ENCODE measurements at regions not wholly inside any gene's neighbourhood (a gene's known extent, or its start where the extent isn't known, plus 50 kb on each side); places are given as distances from the start of the nearest gene placed in this dataset.
"Not testable (repeated sequence)": the region's sequence is repeated elsewhere in the genome, so short reads cannot be mapped to it uniquely, and the experiment has no call there.

DNA sequence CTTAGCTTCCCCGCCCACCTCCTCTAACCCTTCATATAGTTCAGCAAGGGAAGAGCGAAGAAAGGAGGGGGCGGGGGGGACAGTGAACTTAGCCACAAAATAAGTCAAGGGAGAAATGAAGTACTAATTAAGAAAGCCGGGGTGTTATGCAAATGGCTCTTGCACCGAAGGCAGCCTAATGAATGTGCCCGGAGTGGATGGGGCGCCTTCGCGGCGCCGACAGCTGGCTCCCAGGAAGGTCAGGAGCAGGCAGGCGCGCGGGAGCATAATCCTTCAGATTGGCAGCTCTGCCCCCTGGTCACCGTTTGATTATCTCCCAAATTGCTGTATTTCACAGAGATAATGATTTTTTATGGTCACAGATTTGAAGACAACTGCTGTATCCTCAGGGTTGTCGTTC lies 395.1 kb downstream of the TFAP2B start:
- TF ChIP-seq, protein P1, sequence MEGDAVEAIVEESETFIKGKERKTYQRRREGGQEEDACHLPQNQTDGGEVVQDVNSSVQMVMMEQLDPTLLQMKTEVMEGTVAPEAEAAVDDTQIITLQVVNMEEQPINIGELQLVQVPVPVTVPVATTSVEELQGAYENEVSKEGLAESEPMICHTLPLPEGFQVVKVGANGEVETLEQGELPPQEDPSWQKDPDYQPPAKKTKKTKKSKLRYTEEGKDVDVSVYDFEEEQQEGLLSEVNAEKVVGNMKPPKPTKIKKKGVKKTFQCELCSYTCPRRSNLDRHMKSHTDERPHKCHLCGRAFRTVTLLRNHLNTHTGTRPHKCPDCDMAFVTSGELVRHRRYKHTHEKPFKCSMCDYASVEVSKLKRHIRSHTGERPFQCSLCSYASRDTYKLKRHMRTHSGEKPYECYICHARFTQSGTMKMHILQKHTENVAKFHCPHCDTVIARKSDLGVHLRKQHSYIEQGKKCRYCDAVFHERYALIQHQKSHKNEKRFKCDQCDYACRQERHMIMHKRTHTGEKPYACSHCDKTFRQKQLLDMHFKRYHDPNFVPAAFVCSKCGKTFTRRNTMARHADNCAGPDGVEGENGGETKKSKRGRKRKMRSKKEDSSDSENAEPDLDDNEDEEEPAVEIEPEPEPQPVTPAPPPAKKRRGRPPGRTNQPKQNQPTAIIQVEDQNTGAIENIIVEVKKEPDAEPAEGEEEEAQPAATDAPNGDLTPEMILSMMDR (IDR thresholded peaks at IDR 0.05; ENCODE audit: low read depth, low read length): no peak
- Histone ChIP-seq H3K27me3 (ENCODE audit: control insufficient read depth, insufficient read depth, low read length) (no peaks in the 10 kb centered on the region), H3K9me3 (ENCODE audit: control insufficient read depth, insufficient read depth, low read length) (peaks cover 5% of the 10 kb centered on the region), H3K4me3 (ENCODE audit: low read depth, low read length) (no peak overlapping the region), H3K27ac (ENCODE audit: low read depth, low read length) (no peak overlapping the region)
- DNase-seq (ENCODE audit: low read depth, low spot score): no peak
- ChIA-PET CTCF (no interaction called here), POLR2A (no interaction called here)

DNA sequence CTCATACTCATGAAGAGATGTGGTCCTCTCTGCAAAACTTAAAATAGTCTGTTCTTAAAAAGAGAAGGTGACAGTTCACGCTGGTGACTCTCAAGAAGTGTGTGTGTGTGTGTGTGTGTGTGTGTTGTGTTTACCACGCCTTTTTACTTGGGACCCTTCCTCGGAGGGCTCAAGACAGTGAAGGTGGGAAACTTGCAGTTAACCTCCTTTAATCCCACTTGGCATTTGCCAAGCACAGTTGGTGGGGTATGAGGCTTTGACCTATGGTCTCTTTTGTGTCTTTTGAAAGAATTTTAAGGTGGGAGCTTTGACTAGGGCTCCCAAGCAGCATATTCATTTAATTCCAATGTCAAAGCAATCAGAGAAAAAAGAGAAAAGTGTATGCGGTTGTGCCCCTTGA lies 395.8 kb downstream of the TFAP2B start:
- POLR2A ChIA-PET: no interaction called here

DNA sequence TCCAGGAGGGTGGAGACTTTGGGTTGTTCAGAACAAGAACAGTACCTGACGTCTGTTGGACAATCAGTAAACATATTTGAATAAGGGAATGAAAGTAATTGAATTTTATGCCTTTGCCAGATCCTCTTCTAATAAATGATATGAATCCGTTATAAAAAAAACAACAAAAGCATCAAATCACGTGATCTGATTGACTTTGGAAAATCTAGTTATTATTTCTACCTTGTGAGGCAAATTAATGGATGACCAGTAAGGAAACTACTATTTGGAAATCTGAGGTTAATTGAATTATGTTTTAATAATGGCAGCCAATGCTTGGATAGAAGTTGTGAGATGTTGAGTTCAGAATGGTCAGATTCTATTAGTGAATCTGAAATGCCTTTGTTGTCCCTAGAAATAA lies 399.5 kb downstream of the TFAP2B start:
- CTCF ChIA-PET: no interaction called here
- no peak for DNase-seq (ENCODE audit: low read depth, low spot score)
- Histone ChIP-seq H3K4me3 (ENCODE audit: low read depth, low read length) (no peak overlapping the region), H3K27ac (ENCODE audit: low read depth, low read length) (no peak overlapping the region), H3K9me3 (ENCODE audit: control insufficient read depth, insufficient read depth, low read length) (peaks cover 5% of the 10 kb centered on the region), H3K27me3 (ENCODE audit: control insufficient read depth, insufficient read depth, low read length) (no peaks in the 10 kb centered on the region)
- TF ChIP-seq, protein P1 (IDR thresholded peaks at IDR 0.05; ENCODE audit: low read depth, low read length): no peak
- POLR2A ChIA-PET: no interaction called here

More for the DNA sequence above, 395.8 kb downstream of the TFAP2B start:
- CTCF ChIA-PET: no interaction called here
- H3K4me3 ChIP-seq (ENCODE audit: low read depth, low read length): no peak overlapping the region
- H3K27me3 ChIP-seq (ENCODE audit: control insufficient read depth, insufficient read depth, low read length): no peaks in the 10 kb centered on the region
- TF ChIP-seq, protein P1 (IDR thresholded peaks at IDR 0.05; ENCODE audit: low read depth, low read length): no peak
- H3K9me3 ChIP-seq (ENCODE audit: control insufficient read depth, insufficient read depth, low read length): peaks cover 5% of the 10 kb centered on the region
- no peak overlapping the region for H3K27ac ChIP-seq (ENCODE audit: low read depth, low read length)
- no peak for DNase-seq (ENCODE audit: low read depth, low spot score)

DNA sequence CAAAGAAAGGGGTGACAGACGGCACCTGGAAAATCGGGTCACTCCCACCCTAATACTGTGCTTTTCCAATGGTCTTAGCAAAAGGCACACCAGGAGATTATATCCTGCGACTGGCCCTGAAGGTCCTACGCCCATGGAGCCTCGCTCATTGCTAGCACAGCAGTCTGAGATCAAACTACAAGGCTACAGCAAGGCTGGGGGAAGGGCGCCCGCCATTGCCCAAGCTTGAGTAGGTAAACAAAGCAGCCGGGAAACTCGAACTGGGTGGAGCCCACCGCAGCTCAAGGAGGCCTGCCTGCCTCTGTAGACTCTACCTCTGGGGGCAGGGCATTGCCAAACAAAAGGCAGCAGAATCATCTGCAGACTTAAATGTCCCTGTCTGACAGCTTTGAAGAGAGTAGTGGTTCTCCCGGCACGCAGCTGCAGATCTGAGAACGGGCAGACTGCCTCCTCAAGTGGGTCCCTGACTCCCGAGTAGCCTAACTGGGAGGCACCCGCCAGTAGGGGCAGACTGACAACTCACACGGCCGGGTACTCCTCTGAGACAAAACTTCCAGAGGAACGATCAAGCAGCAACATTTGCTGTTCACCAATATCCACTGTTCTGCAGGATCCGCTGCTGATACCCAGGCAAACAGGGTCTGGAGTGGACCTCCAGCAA lies 406.0 kb downstream of the TFAP2B start:
- POLR2A ChIA-PET; H3K27ac ChIP-seq (ENCODE audit: low read depth, low read length); DNase-seq (ENCODE audit: low read depth, low spot score); H3K9me3 ChIP-seq (ENCODE audit: control insufficient read depth, insufficient read depth, low read length); H3K4me3 ChIP-seq (ENCODE audit: low read depth, low read length); H3K27me3 ChIP-seq (ENCODE audit: control insufficient read depth, insufficient read depth, low read length); CTCF ChIA-PET: not testable (repeated sequence)

DNA sequence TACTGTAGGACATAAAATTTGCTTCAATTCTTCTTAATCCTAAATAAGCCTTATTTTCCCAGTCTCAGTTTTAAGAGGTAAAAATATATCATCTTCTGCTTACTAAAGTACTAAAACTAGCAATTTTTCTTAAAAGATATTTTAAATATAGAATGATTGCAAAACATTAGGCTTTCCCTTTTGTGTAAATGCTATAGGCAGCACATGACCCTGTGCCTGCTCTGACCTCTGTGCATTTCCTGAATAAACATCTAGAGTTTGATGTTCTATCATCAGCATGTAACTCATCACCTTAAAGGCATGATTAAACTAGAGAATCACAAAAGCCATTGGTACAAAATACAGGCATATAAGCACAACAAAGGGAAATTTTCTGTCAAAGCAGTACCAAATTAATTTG lies 422.7 kb downstream of the TFAP2B start:
- Histone ChIP-seq H3K27me3 (ENCODE audit: control insufficient read depth, insufficient read depth, low read length) (no peaks in the 10 kb centered on the region), H3K27ac (ENCODE audit: low read depth, low read length) (no peak overlapping the region), H3K4me3 (ENCODE audit: low read depth, low read length) (no peak overlapping the region), H3K9me3 (ENCODE audit: control insufficient read depth, insufficient read depth, low read length) (peaks cover 5% of the 10 kb centered on the region; the same call in 1 of the 2 replicates)
- ChIA-PET POLR2A (no interaction called here), CTCF (no interaction called here)
- TF ChIP-seq, protein P1 (IDR thresholded peaks at IDR 0.05; ENCODE audit: low read depth, low read length): no peak
- DNase-seq (ENCODE audit: low read depth, low spot score): no peak

All from AG04450 (cell line).